ENCODE measurements at regions not wholly inside any gene's neighbourhood (a gene's known extent, or its start where the extent isn't known, plus 50 kb on each side); places are given as distances from the start of the nearest gene placed in this dataset.
"Not testable (repeated sequence)": the region's sequence is repeated elsewhere in the genome, so short reads cannot be mapped to it uniquely, and the experiment has no call there.

DNA sequence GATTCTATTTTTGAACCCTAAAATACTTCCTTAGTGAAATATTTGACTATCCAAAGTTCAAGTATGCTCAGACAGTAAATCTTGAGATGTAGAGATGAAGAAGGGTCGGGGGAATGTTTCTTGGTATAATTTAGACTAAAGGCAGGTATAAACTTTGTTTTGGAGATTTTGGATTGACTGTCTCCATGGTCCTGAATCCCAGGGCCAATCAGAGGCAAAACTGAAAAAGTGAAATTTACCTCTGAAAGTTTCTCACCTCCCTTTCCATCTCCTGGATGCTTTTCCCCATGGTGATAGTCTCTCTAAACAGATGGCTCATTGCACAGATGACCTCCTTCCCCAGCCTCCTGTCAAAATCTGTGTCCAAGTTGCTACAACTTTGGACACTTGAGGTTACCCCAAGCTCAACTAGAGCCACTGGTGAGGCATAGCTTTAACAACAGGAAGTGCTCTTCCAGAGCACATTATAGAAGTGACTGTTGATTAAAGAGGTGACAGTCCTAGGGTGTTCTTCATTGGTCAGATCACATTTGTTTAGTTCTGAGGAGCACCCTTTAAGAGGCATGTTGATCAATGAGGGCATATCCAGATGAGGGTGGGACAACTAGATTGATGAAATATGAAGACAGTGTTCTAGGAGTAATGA lies 128.4 kb downstream of the AKAP11 start:
- no peak for DNase-seq

DNA sequence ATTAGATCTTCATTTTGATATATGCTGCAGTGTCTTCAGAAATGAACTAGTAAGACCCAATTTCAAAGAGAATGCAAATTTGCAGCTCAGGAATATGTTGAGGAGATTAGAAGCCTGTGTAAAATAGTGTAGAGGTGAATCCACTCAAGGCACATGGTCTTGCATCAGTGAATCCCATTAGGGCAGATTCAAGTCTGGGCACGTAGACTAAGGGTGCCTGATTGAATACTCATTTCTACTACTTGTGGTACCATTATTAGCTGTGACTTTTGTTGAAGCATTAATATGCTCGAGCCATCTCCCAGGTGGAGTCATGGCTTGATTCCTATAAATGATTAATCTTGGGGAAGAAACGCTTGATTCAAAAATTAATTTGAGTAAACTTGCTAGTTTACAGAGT lies 129.4 kb downstream of the AKAP11 start:
- no peak for DNase-seq

DNA sequence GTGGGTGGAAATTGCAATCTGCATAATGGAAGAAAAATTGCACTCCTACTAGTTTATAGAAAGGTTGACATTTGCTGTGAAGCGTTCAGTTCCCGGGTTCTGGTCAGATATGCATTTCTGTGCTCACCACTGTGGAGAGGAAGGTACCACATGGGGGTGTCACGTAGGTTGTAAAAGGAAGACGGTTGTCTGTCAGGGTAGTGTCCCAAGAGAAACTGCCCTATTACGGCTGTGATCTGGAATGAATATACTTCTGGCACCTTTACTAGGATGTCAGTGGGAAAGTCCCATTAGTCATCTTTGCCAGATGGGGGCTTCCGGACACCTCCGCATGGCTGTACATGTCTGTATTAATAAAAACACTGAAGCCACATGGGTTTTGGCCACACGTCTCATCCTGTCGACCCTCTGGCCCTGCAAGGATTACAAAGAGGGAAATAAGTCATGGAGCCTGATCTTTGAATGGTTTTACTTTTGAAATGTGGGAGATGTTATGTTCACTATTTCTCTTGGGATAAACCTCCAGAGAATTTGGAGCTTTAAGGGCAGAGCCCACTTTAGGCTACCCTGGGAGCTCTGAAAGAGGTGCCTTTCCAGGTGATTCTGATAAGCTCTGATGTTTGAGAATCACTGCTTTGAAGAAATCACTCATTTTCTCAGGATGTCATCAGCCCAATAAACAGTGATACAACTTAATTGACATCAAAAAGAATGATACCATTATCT lies 133.9 kb downstream of the AKAP11 start:
- no peak for DNase-seq

DNA sequence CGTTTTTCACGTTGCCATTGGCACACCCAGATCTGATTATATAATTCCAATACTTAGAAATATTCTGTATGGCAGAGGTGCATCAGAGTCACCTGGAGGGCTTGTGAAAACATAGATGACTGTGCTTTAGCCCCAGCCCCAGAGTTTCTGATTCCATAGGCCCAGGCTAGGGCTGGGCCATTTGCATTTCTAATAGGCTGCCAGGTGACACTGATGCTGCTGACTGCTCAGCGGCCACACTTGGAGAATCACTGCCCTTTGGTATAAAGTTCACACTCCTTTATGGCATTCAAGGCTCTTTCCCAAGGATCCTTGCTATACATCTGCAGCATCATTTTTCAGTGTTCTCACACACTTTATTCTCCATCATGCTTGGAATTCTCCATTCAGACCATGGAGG lies 137.1 kb downstream of the AKAP11 start:
- DNase-seq: no peak

DNA sequence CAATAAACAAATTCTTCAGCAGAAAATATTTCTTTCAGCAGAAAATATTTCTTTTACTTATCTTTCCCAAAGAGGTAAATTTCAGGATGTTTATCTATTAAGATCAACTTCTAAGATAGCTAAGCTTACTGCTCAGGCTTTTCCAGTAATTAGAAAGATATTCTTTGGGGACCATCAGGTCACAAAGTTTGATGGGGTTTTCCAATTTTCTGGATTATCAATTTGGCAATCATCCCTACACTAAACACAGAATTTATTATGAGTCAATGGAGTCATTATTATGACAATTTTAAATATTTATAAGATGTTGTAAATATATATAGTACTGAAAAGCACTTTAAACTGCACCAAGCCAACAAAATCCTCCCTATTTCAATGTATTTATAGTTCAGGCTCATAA lies 137.6 kb downstream of the AKAP11 start:
- DNase-seq: no peak

DNA sequence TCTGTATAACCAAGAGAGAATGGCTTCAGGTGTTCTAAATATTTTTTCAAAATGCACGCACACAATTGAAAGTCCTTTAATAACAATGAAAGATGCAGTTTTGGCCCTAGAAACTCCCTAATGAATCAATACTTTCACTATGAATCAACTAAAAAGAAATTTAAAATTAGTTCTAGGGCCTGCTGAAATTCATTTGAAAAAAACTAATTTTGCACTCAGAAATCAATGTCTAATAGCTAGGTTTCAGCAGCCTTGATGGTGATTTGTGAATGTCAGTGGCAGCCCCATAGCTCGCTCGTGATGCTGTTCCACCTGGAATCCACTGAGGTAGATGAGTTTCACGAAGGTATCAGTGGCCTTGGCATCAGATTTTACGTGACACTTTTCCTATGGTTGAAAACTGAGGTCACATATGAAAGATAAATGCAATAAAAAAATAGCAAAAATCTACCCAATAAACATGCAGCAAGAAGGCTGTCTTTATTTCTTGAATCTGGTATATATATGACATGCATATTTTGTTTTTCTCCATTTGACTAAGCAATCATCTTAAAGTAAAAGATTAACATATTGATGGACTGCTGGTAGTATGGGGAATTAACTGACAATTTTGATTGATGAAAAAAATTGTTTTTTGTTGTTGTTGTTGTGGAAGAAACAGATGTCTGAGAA lies 141.0 kb downstream of the AKAP11 start:
- DNase-seq: no peak

DNA sequence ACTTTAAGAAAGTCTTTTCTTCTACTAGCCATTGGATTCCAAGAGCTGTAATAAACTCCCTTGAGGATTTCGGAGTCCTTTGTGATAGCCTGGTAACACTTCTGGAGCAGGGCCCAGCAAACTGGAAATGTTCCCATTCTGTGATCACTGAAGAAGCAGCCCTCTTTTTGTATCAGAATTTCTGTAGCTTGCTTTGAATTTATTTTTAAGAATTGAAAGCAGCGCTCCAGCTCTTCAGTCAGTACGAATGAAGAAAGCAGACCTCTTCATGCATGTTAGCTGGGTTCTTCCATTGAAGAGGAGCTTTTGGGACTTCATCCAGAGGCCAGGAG lies 141.5 kb downstream of the AKAP11 start:
- DNase-seq: no peak

DNA sequence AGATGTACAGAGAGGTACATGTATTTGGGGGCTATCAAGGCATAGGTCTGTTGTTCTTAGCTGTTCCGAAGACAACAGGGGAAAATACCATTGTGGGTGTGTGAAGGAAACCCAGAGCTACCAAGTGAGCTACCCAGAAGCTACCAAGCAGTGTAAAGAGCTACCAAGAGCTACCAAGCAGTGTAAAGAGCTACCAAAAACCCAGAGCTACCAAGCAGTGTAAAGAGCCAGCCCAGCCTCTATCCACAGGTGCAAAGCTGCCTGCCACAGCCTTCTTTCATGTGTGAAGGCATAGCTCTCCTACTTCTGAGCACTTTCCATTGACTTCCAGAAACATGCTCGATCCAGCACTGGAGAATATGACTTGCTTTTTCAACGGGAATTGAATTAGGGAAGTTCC lies 145.7 kb downstream of the AKAP11 start:
- DNase-seq: no peak

DNA sequence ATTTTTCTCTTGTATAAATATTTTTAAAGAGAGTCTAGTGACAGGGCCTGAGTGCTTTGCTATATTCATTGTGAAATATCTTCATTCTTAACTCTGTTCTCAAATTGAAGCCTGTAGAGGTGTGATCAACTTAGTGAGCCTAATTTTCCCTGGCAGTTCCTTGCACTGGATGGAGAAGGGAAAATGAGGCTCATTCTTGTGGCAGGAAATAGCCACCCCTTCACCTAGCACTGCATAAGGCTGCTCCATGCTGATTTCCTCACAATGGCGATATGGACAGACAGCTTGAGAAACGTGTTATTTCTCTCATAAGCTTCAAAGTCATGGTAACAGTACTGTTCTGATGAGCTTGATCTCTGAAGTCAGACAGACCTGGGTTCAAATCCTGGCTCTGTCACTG lies 146.2 kb downstream of the AKAP11 start:
- DNase-seq: no peak

DNA sequence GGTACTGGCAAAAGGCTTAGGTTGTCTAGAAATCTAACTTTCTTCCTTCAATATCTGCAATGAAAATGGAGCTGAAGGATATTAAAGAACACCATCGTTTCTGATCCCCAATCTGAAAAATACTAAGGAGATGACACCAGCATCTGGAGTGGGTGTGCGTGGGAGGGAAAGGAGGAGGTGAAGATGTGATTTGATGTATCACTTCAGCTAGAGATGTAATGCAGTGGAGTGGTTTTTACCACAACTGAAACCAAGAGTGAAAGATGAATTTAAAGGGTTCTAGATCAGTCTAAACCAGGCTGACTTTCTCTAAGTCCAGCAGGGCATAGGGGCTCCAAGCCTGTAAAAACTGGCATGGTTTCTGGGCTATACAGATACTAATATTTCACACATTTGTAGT lies 148.4 kb downstream of the AKAP11 start:
- no peak for DNase-seq

DNA sequence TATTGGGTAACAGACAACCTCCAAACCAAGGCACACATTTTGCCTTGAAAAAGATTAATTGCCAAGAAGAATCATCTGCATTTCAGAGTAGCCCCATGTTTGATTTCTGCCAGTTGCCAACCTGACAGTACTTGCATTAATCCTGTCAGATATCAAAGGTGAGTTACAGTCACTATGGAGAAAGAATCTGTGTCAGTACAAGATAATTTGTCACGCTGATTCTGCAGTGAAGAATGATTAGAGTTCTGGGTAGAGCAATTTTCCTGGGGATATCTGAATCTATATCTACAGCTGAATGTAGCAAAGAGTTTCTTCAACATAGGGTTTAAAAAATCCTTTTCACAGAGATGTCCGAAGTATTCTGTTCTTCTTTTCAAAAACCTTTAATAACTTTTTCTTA lies 150.7 kb downstream of the AKAP11 start:
- no peak for DNase-seq

DNA sequence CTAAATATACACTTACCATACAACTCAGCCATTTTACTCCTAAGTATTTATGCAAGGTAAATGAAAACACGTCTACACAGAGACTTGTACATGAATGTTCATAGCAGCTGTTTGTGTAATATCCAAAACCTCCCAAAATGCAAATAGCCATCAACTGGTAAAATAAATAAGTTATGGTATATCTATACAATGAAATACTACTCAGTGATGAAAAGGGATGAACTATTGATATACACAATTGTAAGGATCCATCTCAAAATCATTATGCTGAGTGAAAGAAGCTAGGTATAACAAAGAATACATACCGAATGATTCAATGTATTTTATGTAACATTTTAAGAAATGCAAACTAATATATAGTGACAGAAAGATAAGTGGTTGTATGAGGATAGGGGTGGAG lies 149.8 kb upstream of the TNFSF11 start:
- no peak for DNase-seq

DNA sequence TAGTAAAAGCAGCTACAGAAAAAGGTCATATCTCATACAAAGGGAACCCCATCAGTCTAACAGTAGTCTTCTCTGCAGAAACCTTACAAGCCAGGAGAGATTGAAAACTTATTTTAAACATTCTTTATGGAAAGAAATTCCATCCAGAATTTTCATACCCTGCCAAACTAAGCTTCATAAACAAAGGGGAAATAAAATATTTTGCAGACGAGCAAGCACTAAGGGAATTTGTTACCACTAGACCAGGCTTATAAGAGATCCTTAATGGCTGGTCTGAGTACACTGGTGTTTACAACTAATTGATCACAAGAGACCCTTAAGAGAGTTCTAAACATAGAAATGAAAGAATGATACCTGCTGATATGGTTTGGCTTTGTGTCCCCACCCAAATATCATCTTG lies 128.6 kb upstream of the TNFSF11 start:
- no peak for DNase-seq

DNA sequence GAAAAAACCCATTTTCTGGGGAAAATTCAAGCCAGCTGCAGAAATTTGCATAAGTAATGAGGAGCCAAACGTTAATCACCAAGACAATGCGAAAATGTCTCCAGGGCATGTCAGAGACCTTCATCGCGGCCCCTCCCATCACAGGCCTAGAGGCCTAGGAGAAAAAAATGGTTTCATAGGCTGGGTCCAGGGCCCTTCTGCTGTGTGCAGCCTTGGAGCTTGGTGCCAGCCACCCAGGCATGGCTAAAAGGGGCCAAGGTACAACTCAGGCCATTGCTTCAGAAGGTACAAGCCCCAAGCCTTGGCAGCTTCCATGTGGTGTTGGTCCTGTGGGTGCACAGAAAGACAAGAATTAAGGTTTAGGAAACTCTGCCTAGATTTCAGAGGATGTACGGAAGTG lies 127.4 kb upstream of the TNFSF11 start:
- not testable (repeated sequence) for DNase-seq

DNA sequence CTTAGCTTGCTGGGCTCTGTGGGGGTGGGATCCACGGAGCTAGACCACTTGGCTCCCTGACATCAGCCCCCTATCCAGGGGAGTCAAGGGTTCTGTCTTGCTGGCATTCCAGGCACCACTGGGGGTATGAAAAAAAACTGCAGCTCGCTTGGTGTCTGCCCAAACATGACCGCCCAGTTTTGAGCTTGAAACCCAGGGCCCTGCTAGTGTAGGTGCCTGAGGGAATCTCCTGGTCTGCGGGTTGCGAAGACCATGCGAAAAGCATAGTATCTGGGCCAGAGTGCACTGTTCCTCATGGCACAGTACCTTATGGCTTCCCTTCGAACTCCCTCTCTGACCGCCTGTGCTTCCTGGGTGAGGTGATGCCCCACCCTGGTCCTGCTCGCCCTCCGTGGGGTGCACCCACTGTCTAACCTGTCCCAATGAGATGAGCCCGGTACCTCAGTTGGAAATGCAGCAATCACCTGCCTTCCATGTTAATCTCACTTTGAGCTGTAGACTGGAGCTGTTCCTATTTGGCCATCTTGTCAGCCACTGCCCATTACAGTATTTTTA lies 120.8 kb upstream of the TNFSF11 start:
- DNase-seq: no peak

DNA sequence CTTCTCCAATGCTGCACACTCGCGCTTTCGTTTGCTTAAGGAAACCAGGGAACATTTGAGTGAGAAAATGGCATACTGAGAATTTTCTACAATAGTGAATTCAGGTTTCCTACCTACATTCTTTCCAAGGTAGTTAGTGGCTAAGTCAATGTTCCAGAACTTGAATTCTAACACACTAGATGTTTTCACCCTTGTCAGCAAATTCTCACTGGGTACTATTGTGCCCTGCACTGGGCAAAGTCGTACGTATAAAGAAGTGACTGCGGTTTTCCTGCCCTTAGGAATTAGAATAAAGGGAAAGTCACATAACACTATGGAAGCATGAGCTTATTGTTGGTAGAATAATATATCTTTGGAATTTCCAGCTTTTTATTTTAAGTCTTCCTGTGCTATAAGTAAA lies 119.2 kb upstream of the TNFSF11 start:
- no peak for DNase-seq

DNA sequence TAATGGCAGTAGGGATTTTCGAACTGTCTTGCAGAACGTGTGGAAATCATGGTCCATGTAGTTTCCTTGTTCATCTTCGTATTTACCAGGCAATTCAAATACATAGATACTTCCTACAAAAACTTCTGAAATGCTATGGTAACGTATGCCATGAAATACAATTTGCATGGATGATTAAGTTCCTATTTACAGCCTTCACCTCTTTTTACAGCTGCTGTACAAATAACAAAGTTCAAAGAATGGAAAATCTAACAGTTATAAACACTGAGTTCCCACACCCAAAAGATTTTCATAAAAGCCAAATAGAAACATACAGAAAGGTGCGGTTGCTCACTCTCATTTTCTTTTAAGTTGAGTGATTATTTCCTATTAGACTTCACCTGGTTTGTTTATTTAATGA lies 115.8 kb upstream of the TNFSF11 start:
- DNase-seq: no peak

DNA sequence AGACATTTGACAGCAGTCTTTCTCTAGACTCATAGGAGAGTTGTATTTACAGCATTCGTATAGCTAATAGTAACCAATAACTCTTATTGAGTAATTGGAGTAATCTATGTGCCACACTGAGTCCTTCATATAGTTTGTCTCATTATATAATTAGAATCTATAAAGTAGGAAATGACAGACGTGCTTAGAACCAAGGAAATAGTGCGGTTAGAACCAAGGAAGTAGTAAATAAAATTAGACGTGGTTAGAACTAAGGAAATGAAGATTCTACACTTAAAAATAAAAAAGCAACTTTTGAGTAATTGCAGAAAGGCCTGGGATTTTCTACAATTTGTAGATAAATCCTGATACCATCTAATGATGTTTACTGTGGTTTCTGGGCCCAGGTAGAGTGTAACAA lies 107.8 kb upstream of the TNFSF11 start:
- DNase-seq: no peak

DNA sequence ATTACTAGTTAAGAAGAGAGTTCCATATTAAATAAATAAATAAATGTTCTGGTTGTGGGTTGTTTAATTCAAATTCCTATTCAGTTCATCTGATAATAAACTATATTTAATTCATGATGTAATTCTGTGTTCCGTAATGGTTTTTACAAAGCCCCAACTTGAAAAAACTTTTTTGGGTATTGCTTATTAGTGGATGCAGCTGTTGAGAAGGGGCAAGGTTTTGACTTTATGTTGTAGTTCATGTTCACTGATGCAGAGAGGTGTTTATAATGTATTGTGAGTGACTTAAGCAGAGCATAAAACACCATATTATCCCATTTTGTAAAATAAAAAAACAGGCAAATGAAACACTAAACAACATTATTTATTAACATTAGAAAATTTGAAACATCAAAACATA lies 107.3 kb upstream of the TNFSF11 start:
- DNase-seq: no peak

DNA sequence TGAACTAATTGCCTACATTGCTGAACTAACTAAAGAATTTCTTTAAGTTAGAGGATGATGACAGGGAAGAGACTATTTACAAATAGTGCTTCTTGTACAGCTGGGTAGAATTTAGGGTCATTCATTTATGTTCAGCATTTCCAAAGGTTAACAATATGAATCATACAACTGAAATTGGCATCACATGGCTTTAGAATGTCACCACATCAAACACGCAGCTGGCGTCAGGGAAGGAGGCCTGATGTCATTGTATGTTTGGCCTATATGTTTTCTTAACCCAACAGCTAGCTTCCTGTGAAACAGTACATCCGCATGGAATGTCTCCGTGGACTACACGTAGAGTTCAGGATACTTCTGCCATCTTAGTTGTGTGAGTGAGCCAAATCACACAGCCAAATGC lies 99.0 kb upstream of the TNFSF11 start:
- no peak for DNase-seq

DNA sequence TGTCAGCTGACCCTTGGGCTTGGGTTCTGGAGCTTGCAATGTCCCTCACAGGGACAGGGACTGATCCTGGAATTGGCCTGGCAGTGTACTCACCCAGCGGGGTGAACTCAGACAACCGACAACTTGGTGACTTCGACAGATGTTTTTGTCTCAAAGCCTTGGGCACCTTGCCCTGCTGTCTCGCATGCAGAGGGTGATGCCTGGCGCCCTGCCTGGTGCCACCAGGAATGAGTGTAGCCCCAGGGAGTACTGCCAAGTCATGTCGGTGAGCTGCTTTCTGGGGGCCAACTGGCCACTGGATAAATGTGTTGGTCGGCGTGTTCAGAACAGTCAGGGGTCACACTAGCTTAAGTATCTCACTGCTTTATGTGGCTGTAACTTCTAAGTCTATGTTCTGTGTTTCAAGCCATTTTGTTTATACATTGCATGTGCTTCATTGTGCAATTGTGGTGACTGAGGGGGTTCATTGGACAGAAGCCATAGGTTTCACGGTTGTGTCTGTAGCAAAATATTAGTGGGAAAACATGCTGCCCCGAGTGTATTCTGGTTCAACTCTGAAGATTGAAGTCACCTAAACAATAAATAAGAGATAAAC lies 96.3 kb upstream of the TNFSF11 start:
- DNase-seq: no peak

DNA sequence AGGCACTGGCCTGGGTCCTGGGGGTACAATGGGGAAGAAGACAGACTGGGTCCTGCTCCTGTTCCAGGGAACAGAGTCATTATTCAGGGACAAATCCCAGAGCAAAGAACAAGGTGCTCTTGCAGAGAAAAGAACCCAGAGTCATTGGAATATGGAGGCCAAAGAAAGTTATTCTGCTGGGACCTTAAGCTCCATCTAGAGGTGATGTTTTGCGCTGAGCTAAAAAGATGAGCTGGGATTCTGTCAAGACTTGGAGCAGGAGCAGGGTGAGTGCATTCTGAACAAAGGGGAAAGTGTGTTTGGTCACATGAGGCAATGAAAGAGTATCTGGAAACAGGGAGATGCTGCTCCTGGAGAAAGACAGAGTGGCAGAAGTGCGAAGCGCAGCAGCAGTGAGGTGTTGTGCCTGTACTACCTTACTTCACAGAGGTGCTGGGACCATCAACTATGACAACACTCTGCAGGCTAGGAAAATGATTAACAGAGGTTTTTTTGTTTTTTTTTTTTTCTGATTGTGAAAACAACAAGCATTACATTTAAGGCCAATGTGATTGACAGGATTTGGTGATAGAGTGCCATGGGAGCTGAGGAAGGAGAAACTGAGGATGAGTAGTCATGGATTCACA lies 95.3 kb upstream of the TNFSF11 start:
- DNase-seq: no peak

DNA sequence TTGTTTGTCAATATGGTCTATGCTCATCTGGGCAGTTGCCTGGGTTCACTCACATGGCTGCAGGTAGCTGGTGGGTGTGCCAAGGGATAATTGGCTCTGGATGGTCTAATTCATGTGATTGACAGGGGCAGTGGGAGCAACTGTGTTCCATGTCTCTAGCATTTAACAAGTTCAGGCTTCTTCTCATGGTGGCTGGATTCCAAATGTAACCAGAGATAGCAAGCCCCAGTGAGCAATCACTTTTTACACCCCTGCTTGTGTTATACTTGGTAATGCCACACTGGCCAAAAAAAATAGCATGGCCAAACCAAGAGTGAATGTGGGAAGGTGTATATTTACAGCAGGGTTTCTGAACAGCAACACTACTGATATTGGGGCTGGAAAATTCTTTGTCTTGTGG lies 89.6 kb upstream of the TNFSF11 start:
- no peak for DNase-seq

DNA sequence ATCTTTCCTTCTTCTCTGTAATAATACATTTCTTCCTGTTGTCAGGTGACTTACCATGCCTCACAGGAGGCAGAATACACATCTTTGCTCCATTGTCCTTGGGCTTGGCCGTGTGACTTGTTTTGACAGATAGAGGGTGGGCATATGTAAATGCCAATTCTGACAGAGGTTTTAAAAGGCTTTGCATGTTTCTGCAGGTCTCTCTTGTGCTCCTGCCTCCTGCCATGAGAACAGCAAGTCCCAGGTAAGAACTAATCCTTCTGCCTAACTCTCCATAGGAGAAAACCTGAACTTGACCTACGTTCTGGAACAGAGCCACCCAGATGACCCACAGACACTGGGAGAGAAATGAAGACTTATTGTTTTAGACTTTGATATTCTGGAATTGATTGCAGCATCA lies 88.7 kb upstream of the TNFSF11 start:
- no peak for DNase-seq

Measured in SIG-M5 (cell line).